Neural progenitor cell (in vitro differentiated cells): ENCODE measurements at regions not wholly inside any gene's neighbourhood (a gene's known extent, or its start where the extent isn't known, plus 50 kb on each side); places are given as distances from the start of the nearest gene placed in this dataset.

Experiments used
- DNase-seq: peaks from one replicate; pipeline ENCODE4 v3.0.0-alpha.2; 2016; ENCODE audit warnings: low spot score
- H2AFZ ChIP-seq: fragments of 200-600 bp; sonication (generic); replicated peaks from 2 replicates; pipeline ENCODE4 v1.6.1; 2016; ENCODE audit warnings: antibody characterized with exemption
- H3F3A ChIP-seq: fragments of 200-600 bp; sonication (generic); 2 replicates; pipeline ENCODE4 v1.6.1; 2016; ENCODE audit warnings: antibody characterized with exemption, low read depth
- H3K27ac ChIP-seq: fragments of 200-600 bp; sonication (generic); 2 replicates; pipeline ENCODE4 v1.5.1; 2016; ENCODE audit warnings: mild to moderate bottlenecking
- H3K27me3 ChIP-seq: fragments of 200-600 bp; sonication (generic); 2 replicates; pipeline ENCODE4 v1.6.1; 2016; ENCODE audit warnings: mild to moderate bottlenecking, moderate library complexity
- H3K36me3 ChIP-seq: fragments of 200-600 bp; sonication (generic); 2 replicates; pipeline ENCODE4 v1.5.1; 2016
- H3K4me1 ChIP-seq: fragments of 200-600 bp; sonication (generic); 2 replicates; pipeline ENCODE4 v1.6.1; 2016; ENCODE audit warnings: mixed run types
- H3K4me2 ChIP-seq: fragments of 200-600 bp; sonication (generic); 2 replicates; pipeline ENCODE4 v1.6.1; 2016
- H3K4me3 ChIP-seq: fragments of 200-600 bp; sonication (generic); 2 replicates; pipeline ENCODE4 v1.5.1; 2016
- H3K79me2 ChIP-seq: fragments of 200-600 bp; sonication (generic); 2 replicates; pipeline ENCODE4 v1.6.1; 2016; ENCODE audit warnings: low read depth
- H3K9ac ChIP-seq: fragments of 200-600 bp; sonication (generic); 2 replicates; pipeline ENCODE4 v1.6.1; 2016
- H3K9me3 ChIP-seq: fragments of 200-600 bp; sonication (generic); 2 replicates; pipeline ENCODE4 v1.5.1; 2016; ENCODE audit warnings: low read depth
- H4K20me1 ChIP-seq: fragments of 200-600 bp; sonication (generic); 2 replicates; pipeline ENCODE4 v1.6.1; 2016; ENCODE audit warnings: low read depth
- H3K27ac Mint-ChIP-seq: 3 replicates; pipeline ENCODE4 v1.8.0; 2021; ENCODE audit warnings: mixed read lengths
- H3K27me3 Mint-ChIP-seq: 2 replicates; pipeline ENCODE4 v1.8.0; 2022; ENCODE audit warnings: low read depth, mild to moderate bottlenecking, inconsistent platforms, moderate library complexity, mixed read lengths; ENCODE audit not compliant: insufficient read depth
- H3K36me3 Mint-ChIP-seq: 3 replicates; pipeline ENCODE4 v1.8.0; 2021; ENCODE audit warnings: mixed read lengths
- H3K4me1 Mint-ChIP-seq: 3 replicates; pipeline ENCODE4 v1.8.0; 2021; ENCODE audit warnings: mixed read lengths
- H3K4me3 Mint-ChIP-seq: 3 replicates; pipeline ENCODE4 v1.8.0; 2021; ENCODE audit warnings: mild to moderate bottlenecking, moderate library complexity, mixed read lengths
- H3K9me3 Mint-ChIP-seq: 3 replicates; pipeline ENCODE4 v1.8.0; 2020; ENCODE audit warnings: mixed read lengths
- EZH2 ChIP-seq: fragments of 200-600 bp; sonication (generic); IDR thresholded peaks from 2 replicates; pipeline ENCODE4 v1.6.1; 2017; ENCODE audit warnings: antibody characterized with exemption, mild to moderate bottlenecking, moderate library complexity
- EZH2phosphoT487 ChIP-seq: fragments of 200-600 bp; sonication (generic); IDR thresholded peaks from 2 replicates; pipeline ENCODE4 v1.6.1; 2017; ENCODE audit warnings: antibody characterized with exemption
- TF ChIP-seq, protein P1 (sequence below): fragments of 200-600 bp; sonication (generic); IDR thresholded peaks from 2 replicates; pipeline ENCODE4 v1.5.1; 2017; ENCODE audit warnings: antibody characterized with exemption, mild to moderate bottlenecking

DNA sequence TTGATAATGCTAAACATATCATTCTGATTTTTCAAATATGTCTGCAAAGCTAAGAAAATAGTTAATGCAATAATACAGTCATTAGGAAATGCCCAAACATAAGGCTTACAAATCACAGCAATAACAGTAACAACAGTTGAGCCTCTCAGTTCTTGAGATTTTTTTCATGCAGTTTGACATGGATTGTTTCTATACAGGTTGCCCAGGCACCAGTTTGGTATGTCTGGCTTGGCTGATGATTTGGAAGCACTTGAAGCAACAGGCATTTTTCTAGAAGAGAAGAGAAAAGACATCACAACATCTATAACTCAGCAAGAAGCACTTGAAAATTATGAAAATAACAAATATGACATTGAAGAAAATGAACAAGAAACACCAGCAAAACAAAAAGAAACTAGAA is 78.7 kb upstream of the COL6A5 start:
- H3F3A ChIP-seq, result no peaks in the 10 kb centered on the region
- Mint-ChIP-seq H3K27ac (peak overlapping the region; percentile 43), H3K36me3 (no peaks in the 10 kb centered on the region), H3K4me3 (no peak overlapping the region), H3K27me3 (no peaks in the 10 kb centered on the region), H3K9me3 (no peaks in the 10 kb centered on the region), H3K4me1 (peaks cover 9% of the 10 kb centered on the region)
- H3K4me2 ChIP-seq, result no peak overlapping the region
- TF ChIP-seq, protein P1, sequence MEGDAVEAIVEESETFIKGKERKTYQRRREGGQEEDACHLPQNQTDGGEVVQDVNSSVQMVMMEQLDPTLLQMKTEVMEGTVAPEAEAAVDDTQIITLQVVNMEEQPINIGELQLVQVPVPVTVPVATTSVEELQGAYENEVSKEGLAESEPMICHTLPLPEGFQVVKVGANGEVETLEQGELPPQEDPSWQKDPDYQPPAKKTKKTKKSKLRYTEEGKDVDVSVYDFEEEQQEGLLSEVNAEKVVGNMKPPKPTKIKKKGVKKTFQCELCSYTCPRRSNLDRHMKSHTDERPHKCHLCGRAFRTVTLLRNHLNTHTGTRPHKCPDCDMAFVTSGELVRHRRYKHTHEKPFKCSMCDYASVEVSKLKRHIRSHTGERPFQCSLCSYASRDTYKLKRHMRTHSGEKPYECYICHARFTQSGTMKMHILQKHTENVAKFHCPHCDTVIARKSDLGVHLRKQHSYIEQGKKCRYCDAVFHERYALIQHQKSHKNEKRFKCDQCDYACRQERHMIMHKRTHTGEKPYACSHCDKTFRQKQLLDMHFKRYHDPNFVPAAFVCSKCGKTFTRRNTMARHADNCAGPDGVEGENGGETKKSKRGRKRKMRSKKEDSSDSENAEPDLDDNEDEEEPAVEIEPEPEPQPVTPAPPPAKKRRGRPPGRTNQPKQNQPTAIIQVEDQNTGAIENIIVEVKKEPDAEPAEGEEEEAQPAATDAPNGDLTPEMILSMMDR, result no peak
- TF ChIP-seq EZH2phosphoT487 (no peak), EZH2 (no peak)
- no peaks in the 10 kb centered on the region for H3K27me3 ChIP-seq
- no peaks in the 10 kb centered on the region for H3K79me2 ChIP-seq
- DNase-seq, result no peak
- H4K20me1 ChIP-seq, result no peaks in the 10 kb centered on the region
- no peak overlapping the region for H3K27ac ChIP-seq
- no peaks in the 10 kb centered on the region for H3K9me3 ChIP-seq
- no peak overlapping the region for H3K4me3 ChIP-seq
- H3K4me1 ChIP-seq, result no peaks in the 10 kb centered on the region
- no peak overlapping the region for H3K9ac ChIP-seq
- H3K36me3 ChIP-seq, result no peaks in the 10 kb centered on the region
- no peak overlapping the region for H2AFZ ChIP-seq

DNA sequence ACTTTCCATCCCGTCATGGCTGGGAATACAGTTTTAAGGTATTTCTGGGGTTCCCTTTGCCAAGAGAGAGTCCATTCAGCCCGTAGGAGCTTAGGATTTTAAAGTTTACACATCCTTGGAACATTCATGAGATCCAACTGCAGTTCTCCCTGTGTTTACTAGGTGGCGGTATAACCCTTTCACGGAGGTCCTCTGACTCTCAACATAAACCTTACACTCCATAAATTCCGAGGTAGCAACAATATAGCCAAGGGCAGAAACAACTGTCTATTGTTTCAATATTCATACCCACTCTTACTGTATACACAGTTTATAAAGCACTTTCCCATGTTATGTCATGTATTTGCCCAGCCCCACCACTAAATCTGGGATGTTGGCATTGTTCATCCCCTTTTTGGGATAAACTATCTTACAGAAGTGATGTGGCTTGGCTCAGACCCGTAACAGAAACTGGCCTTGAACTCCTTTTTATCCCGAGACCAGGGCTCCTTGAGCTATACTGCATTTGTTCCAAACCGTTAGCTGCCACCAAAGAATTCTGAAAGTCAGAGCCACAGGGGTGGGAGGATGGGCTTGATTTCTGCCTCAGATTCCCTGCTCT is 69.2 kb upstream of the COL6A5 start:
- H3K9me3 Mint-ChIP-seq, result no peaks in the 10 kb centered on the region
- no peak overlapping the region for H3K27ac Mint-ChIP-seq
- no peaks in the 10 kb centered on the region for H3K36me3 ChIP-seq
- no peak overlapping the region for H3K9ac ChIP-seq
- H3K79me2 ChIP-seq, result no peaks in the 10 kb centered on the region
- H3K4me3 Mint-ChIP-seq, result no peak overlapping the region
- no peaks in the 10 kb centered on the region for H3F3A ChIP-seq
- H4K20me1 ChIP-seq, result no peaks in the 10 kb centered on the region
- H3K4me1 ChIP-seq, result no peaks in the 10 kb centered on the region
- H3K27me3 ChIP-seq, result no peaks in the 10 kb centered on the region
- no peaks in the 10 kb centered on the region for H3K4me1 Mint-ChIP-seq
- no peaks in the 10 kb centered on the region for H3K9me3 ChIP-seq
- H3K27ac ChIP-seq, result no peak overlapping the region
- TF ChIP-seq EZH2phosphoT487 (no peak), EZH2 (no peak)
- TF ChIP-seq, protein P1, result peak; percentile 87
- H3K4me3 ChIP-seq, result no peak overlapping the region
- H3K4me2 ChIP-seq, result no peak overlapping the region
- H3K27me3 Mint-ChIP-seq, result peaks cover 2% of the 10 kb centered on the region
- no peaks in the 10 kb centered on the region for H3K36me3 Mint-ChIP-seq
- peak overlapping the region; percentile 61 for H2AFZ ChIP-seq
- peak; percentile 65 for DNase-seq

DNA sequence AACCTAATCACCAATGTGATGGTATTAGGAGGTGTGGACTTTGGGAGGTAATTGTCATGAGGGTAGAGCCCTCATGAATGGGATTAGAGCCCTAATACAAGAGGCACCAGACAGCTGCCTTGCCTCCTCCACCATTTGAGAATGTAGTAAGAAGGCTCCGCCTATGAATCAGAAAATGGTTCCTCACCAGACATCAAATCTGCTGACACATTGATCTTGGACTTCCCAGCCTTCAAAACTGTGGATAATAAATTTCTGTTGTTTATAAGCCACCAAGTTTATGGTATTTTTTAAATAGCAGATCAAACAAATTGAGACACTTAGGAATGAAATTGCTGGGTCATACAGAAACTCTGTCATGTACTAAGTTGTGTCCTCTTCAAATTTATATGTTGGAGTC is 56.8 kb upstream of the COL6A5 start:
- Histone ChIP-seq H3K4me1 (no peaks in the 10 kb centered on the region), H3K27me3 (no peaks in the 10 kb centered on the region), H4K20me1 (no peaks in the 10 kb centered on the region), H3K9me3 (no peaks in the 10 kb centered on the region), H3K4me2 (no peak overlapping the region), H3K9ac (no peak overlapping the region), H3K79me2 (no peaks in the 10 kb centered on the region), H3K36me3 (no peaks in the 10 kb centered on the region), H3K4me3 (no peak overlapping the region), H2AFZ (no peak overlapping the region), H3F3A (no peaks in the 10 kb centered on the region), H3K27ac (no peak overlapping the region)
- DNase-seq, result no peak
- Mint-ChIP-seq H3K36me3 (no peaks in the 10 kb centered on the region), H3K4me1 (no peaks in the 10 kb centered on the region), H3K4me3 (no peak overlapping the region), H3K27ac (no peak overlapping the region), H3K27me3 (peaks cover 2% of the 10 kb centered on the region), H3K9me3 (no peaks in the 10 kb centered on the region)
- TF ChIP-seq EZH2phosphoT487, result no peak
- TF ChIP-seq, protein P1, result no peak
- TF ChIP-seq EZH2, result no peak
